ENCODE measurements at regions not wholly inside any gene's neighbourhood (a gene's known extent, or its start where the extent isn't known, plus 50 kb on each side); places are given as distances from the start of the nearest gene placed in this dataset.

DNA sequence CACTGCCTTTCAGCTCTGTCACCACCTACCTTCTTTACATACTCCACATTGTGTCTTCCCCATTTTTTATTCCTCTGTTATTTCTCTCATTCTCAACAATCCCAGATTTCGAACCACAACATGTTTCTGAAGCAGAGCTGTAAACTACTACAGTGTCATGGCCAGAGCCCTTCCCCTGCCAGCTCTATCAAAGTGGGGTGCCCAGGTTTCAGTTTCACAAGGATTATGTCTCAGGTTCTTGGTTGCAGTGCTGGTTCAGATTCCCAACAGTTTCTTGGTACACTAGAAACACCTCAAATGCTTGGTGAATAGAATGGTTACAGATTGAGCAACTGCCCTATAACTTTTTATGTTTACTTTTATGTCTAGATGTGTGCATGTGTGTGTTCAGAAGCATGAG is 172.7 kb upstream of the MTNR1B start:
- TF ChIP-seq, protein P1, sequence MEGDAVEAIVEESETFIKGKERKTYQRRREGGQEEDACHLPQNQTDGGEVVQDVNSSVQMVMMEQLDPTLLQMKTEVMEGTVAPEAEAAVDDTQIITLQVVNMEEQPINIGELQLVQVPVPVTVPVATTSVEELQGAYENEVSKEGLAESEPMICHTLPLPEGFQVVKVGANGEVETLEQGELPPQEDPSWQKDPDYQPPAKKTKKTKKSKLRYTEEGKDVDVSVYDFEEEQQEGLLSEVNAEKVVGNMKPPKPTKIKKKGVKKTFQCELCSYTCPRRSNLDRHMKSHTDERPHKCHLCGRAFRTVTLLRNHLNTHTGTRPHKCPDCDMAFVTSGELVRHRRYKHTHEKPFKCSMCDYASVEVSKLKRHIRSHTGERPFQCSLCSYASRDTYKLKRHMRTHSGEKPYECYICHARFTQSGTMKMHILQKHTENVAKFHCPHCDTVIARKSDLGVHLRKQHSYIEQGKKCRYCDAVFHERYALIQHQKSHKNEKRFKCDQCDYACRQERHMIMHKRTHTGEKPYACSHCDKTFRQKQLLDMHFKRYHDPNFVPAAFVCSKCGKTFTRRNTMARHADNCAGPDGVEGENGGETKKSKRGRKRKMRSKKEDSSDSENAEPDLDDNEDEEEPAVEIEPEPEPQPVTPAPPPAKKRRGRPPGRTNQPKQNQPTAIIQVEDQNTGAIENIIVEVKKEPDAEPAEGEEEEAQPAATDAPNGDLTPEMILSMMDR (IDR thresholded peaks at IDR 0.05): no peak
- TF ChIP-seq POLR2A (IDR thresholded peaks at IDR 0.05): no peak

All from heart left ventricle (tissue), 13 donors.